ENCODE measurements at regions not wholly inside any gene's neighbourhood (a gene's known extent, or its start where the extent isn't known, plus 50 kb on each side); places are given as distances from the start of the nearest gene placed in this dataset.
A peak's percentile ranks its signal among the peaks of the same experiment; 100 is the strongest.
"Not testable (repeated sequence)": the region's sequence is repeated elsewhere in the genome, so short reads cannot be mapped to it uniquely, and the experiment has no call there.

DNA sequence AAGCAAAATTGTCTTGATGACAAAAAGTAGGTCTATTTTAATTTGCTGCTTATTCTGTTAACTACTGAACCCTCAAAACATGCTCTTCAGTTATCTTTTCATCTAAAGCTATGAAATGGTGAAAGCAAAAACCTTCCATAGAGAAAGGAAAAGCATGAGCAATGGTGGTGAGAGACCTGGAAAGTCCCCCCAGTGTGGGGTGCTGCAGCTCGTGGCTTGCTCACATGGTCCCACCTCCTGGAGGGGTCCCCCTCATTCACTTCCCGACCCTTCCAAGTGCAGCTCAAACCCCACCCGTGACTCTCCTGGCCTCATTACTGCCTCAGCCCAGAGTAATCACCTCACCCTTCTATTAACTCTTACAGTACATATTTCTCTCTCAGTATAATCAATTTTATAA lies 301.8 kb upstream of the HNRNPA3 start:
- DNase-seq (ENCODE audit: low read depth in 2 of 2) = no peak

DNA sequence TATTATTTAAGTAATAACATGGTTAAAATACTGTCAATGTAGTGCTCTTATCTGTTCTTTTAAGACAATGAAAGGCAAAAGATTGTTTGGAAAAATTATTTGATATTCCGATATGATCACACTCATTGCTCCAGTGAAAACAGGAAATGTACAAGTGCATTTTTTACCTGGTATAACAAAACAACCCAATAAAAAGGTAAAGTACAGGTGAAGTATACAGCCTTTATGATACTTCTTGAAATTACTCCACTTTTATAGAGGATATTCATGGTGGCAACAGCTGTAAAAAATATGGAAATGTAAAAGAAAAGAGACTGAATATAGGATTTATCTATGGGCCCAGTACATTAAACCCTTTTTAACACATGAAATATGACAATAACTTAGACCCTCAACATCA lies 298.6 kb upstream of the HNRNPA3 start:
- no peak for DNase-seq (ENCODE audit: low read depth in 2 of 2)

DNA sequence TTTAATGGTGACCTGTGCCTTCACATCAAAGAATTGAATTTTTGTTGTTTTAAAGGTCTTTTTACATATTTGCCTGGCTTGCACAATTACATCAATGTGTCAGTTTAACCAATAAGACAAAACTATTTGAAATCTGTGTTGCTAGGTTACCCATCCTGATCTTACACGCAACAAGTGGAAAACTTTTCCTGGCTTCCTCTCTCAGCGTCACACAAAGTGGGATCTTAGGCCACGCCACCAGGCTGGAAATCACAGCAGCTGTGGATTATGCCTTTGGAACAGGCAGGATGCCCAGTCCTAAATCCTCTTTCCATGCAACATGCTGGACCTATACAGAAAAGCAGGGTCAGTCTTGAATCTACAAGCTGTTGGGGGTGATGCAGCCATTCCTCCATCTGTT lies 298.2 kb upstream of the HNRNPA3 start:
- DNase-seq (ENCODE audit: low read depth in 2 of 2) = no peak

- not testable (repeated sequence) for DNase-seq (ENCODE audit: low read depth in 2 of 2)
Measured at GRCh38 chr2:176922545-176922944, 290.0 kb upstream of the HNRNPA3 start.

DNA sequence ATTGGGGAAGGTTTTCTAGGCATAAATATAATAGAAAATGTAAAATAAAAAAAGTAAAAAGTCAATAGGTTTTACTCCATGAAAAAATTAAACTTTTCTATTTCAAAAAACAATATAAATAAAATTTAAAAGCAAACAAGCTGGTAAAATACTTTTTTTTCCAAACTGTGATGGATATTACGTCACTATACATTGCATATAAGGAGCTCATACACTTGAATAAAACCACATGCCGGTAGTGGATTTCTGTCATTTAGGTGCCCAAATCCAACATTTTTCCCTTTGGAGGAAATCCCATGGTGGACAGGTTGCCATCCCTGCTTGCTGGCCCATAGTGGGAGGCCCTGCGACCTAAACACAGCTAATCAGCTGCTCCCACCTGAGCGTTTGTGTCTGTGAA lies 289.4 kb upstream of the HNRNPA3 start:
- no peak for DNase-seq (ENCODE audit: low read depth in 2 of 2)

- DNase-seq (ENCODE audit: low read depth in 2 of 2) = no peak
Measured at GRCh38 chr2:176924909-176925534, 287.6 kb upstream of the HNRNPA3 start.

DNA sequence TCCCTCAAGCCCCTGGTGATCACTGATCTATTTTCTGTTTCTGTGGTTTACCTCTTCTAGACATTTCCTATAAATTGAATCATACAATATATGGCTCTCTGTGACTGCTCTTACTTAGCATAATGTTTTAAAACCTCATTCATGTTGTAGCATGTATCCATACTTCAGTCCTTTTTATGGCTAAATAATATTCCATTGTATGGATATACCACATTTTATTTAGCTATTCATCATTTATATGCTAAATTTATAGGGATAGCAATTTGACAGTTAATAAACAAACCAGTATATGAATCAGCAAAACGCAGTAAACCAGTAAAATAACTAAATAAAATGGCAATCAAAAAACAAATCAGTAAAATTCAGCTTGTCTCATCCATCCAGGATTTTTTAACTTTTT lies 286.1 kb upstream of the HNRNPA3 start:
- DNase-seq (ENCODE audit: low read depth in 2 of 2) = no peak

GRCh38 chr2:176929387-176929786 lies 283.2 kb upstream of the HNRNPA3 start:
- DNase-seq (ENCODE audit: low read depth in 2 of 2) = not testable (repeated sequence)

GRCh38 chr2:176931588-176932563 lies 280.7 kb upstream of the HNRNPA3 start:
- DNase-seq (ENCODE audit: low read depth in 2 of 2) = peak; percentile 45 to 47

DNA sequence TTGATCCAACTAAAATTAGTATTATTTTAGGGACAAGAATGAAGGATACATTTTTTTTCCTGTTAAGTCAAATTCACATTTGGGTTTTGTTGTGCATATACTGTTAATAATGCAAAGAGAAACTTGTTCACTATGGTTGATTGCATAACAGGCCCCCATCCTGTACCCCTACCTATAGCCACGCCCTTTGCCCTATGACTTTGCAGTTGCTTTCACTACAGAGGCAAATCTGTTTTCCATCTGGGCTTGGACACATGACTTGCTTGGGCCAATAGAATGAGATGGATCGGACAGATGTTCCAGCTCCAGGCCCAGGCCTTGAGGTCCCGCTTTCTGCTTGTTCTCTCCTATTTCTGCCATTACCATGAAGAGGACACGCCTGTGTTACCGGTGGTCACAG lies 278.5 kb upstream of the HNRNPA3 start:
- no peak for DNase-seq (ENCODE audit: low read depth in 2 of 2)

DNA sequence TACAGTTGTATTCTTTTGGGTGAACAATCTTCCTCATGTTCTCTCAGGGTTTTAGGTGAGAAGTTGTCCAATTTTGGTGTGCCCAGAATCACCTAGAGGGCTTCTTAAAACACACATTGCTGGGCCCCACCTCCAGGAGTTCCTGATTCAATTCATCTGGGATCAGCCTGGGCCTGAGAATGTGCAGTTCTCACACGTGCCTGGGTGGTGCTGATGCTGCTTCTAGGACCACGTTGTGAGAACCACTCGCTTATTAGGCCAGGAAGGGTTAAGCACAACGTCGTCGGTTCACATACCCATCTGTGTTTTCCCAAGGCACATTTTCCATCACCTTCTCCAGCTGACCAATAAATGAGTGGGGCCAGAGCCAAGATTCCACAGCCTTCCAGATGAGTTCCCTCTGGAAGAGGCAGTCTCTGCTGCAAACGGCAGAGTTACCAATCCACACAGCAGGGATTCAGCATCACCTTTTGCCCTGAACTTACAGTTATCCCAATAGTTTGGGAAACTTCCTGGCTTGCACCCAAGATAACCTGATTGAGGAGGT lies 277.7 kb upstream of the HNRNPA3 start:
- peak in 1 of 2 experiments; percentile 4 for DNase-seq (ENCODE audit: low read depth in 2 of 2)

- no peak for DNase-seq (ENCODE audit: low read depth in 2 of 2)
Measured at GRCh38 chr2:176935543-176936102, 277.0 kb upstream of the HNRNPA3 start.

- no peak for DNase-seq (ENCODE audit: low read depth in 2 of 2)
Measured at GRCh38 chr2:176936410-176936809, 276.2 kb upstream of the HNRNPA3 start.

GRCh38 chr2:176944998-176945397 lies 267.6 kb upstream of the HNRNPA3 start:
- no peak for DNase-seq (ENCODE audit: low read depth in 2 of 2)

- no peak for DNase-seq (ENCODE audit: low read depth in 2 of 2)
Measured at GRCh38 chr2:176947754-176948153, 264.8 kb upstream of the HNRNPA3 start.

DNA sequence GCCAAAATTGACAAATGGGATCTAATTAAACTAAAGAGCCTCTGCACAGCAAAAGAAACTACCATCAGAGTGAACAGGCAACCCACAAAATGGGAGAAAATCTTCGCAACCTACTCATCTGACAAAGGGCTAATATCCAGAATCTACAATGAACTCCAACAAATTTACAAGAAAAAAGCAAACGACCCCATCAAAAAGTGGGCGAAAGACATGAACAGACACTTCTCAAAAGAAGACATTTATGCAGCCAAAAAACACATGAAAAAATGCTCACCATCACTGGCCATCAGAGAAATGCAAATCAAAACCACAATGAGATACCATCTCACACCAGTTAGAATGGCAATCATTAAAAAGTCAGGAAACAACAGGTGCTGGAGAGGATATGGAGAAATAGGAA lies 261.4 kb upstream of the HNRNPA3 start:
- not testable (repeated sequence) for DNase-seq (ENCODE audit: low read depth in 2 of 2)

- DNase-seq (ENCODE audit: low read depth in 2 of 2) = no peak
Measured at GRCh38 chr2:176956791-176957190, 255.8 kb upstream of the HNRNPA3 start.

GRCh38 chr2:176959614-176960013 lies 253.0 kb upstream of the HNRNPA3 start:
- DNase-seq (ENCODE audit: low read depth in 2 of 2) = no peak

GRCh38 chr2:176960061-176960460 lies 252.5 kb upstream of the HNRNPA3 start:
- DNase-seq (ENCODE audit: low read depth in 2 of 2) = no peak

DNA sequence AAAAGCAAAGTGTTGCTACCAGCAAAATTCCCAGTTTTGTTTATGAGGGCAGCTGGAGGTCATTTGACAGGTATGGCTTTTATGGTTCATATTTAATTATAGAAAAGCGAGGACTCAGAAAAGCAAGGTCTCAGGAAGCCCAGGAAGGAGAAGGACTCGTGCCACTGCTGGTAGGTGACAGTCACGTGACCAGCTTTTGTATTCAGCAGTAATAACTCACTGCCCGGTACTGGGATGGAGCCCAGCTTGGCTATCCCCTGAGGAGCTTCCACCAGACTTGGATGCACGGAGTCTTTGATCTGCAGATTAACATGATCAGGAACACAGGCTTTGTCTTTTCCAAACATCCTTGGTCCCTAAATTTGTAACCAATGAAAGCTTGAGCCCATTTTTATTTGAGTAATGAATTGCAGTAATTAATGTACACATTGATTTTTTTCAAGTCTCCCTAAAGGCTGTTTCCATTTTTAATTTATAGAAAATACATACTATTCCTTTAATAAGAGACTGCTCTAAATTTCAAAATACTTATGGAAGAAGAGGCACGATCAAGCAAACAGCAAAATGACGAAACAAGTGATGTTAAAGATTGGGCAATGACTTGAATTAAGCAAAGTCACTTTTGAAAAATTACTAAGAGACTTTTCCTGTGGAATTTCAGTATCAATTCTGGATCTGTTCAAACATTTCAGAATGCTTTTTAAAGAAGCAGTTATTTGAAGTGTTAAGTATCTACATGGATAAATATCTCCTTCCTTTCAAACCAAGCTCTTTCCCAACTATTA lies 251.7 kb upstream of the HNRNPA3 start:
- DNase-seq (ENCODE audit: low read depth in 2 of 2) = no peak

GRCh38 chr2:176961775-176962619 lies 250.6 kb upstream of the HNRNPA3 start:
- no peak for DNase-seq (ENCODE audit: low read depth in 2 of 2)

Measured in fibroblast of skin of left quadriceps (primary cell).